ENCODE measurements at regions not wholly inside any gene's neighbourhood (a gene's known extent, or its start where the extent isn't known, plus 50 kb on each side); places are given as distances from the start of the nearest gene placed in this dataset.

GRCh38 chr3:82800248-82800647 lies 1038.8 kb upstream of the GBE1 start:
- Histone ChIP-seq H3K4me2 (ENCODE audit: low read length) (no peak overlapping the region), H2BK5ac (ENCODE audit: low read depth, low read length, poor library complexity) (no peak overlapping the region), H4K91ac (ENCODE audit: low read depth, low read length) (no peak overlapping the region), H3K27ac (ENCODE audit: low read depth, low read length) (no peak overlapping the region), H3K9ac (ENCODE audit: low read length) (no peak overlapping the region), H4K8ac (ENCODE audit: low read depth, low read length) (no peak overlapping the region), H3K4ac (ENCODE audit: low read depth, low read length) (no peak overlapping the region), H3K79me2 (ENCODE audit: control insufficient read depth, insufficient read depth, low read length, poor library complexity) (no peaks in the 10 kb centered on the region), H4K12ac (ENCODE audit: low read depth, low read length) (no peak overlapping the region), H2AFZ (ENCODE audit: insufficient read depth, low read length, poor library complexity) (no peak overlapping the region), H3K23ac (ENCODE audit: low read length) (no peak overlapping the region), H3K18ac (ENCODE audit: low read length) (no peak overlapping the region), H3K27me3 (ENCODE audit: insufficient read depth, low read length) (no peaks in the 10 kb centered on the region), H2BK12ac (ENCODE audit: low read length) (no peak overlapping the region), H3K4me1 (ENCODE audit: control insufficient read depth in 1 of 2, insufficient read depth in 2 of 2, low read length in 2 of 2) (no peaks in the 10 kb centered on the region), H3K9me3 (ENCODE audit: insufficient read depth, low read depth, low read length) (no peaks in the 10 kb centered on the region), H3K36me3 (ENCODE audit: control insufficient read depth in 1 of 2, insufficient read depth in 2 of 2, low read length in 2 of 2) (no peaks in the 10 kb centered on the region), H3K79me1 (ENCODE audit: low read length) (no peaks in the 10 kb centered on the region), H2BK120ac (ENCODE audit: insufficient read depth, low read length, poor library complexity) (no peak overlapping the region), H2AK5ac (ENCODE audit: low read length) (no peak overlapping the region), H3K14ac (ENCODE audit: low read length) (no peak overlapping the region), H3K4me3 (ENCODE audit: low read depth, low read length) (no peak overlapping the region)
- no peak for DNase-seq

GRCh38 chr3:82796765-82797164 lies 1035.3 kb upstream of the GBE1 start:
- no peak overlapping the region for H3K4me2 ChIP-seq (ENCODE audit: low read length)
- H3K27me3 ChIP-seq (ENCODE audit: insufficient read depth, low read length) = no peaks in the 10 kb centered on the region
- no peak overlapping the region for H2BK12ac ChIP-seq (ENCODE audit: low read length)
- H4K12ac ChIP-seq (ENCODE audit: low read depth, low read length) = no peak overlapping the region
- no peak overlapping the region for H4K91ac ChIP-seq (ENCODE audit: low read depth, low read length)
- no peak overlapping the region for H3K4me3 ChIP-seq (ENCODE audit: low read depth, low read length)
- H4K8ac ChIP-seq (ENCODE audit: low read depth, low read length) = no peak overlapping the region
- no CpG with 5 or more reads among the region's 1 CpG for WGBS (ENCODE audit: extremely low coverage, insufficient coverage, insufficient read length)
- no peak overlapping the region for H3K18ac ChIP-seq (ENCODE audit: low read length)
- H3K14ac ChIP-seq (ENCODE audit: low read length) = no peak overlapping the region
- H3K27ac ChIP-seq (ENCODE audit: low read depth, low read length) = no peak overlapping the region
- H2BK5ac ChIP-seq (ENCODE audit: low read depth, low read length, poor library complexity) = no peak overlapping the region
- H3K9ac ChIP-seq (ENCODE audit: low read length) = no peak overlapping the region
- H2AFZ ChIP-seq (ENCODE audit: insufficient read depth, low read length, poor library complexity) = no peak overlapping the region
- H3K79me1 ChIP-seq (ENCODE audit: low read length) = no peaks in the 10 kb centered on the region
- H3K36me3 ChIP-seq (ENCODE audit: control insufficient read depth in 1 of 2, insufficient read depth in 2 of 2, low read length in 2 of 2) = no peaks in the 10 kb centered on the region
- H3K4me1 ChIP-seq (ENCODE audit: control insufficient read depth in 1 of 2, insufficient read depth in 2 of 2, low read length in 2 of 2) = no peaks in the 10 kb centered on the region
- DNase-seq = no peak
- H3K4ac ChIP-seq (ENCODE audit: low read depth, low read length) = no peak overlapping the region
- H2BK120ac ChIP-seq (ENCODE audit: insufficient read depth, low read length, poor library complexity) = no peak overlapping the region
- no peaks in the 10 kb centered on the region for H3K9me3 ChIP-seq (ENCODE audit: insufficient read depth, low read depth, low read length)
- H3K23ac ChIP-seq (ENCODE audit: low read length) = no peak overlapping the region
- H3K79me2 ChIP-seq (ENCODE audit: control insufficient read depth, insufficient read depth, low read length, poor library complexity) = no peaks in the 10 kb centered on the region
- no peak overlapping the region for H2AK5ac ChIP-seq (ENCODE audit: low read length)

GRCh38 chr3:82791241-82791640 lies 1029.8 kb upstream of the GBE1 start:
- Histone ChIP-seq H4K91ac (ENCODE audit: low read depth, low read length) (no peak overlapping the region), H3K36me3 (ENCODE audit: control insufficient read depth in 1 of 2, insufficient read depth in 2 of 2, low read length in 2 of 2) (no peaks in the 10 kb centered on the region), H3K4me2 (ENCODE audit: low read length) (no peak overlapping the region), H2BK12ac (ENCODE audit: low read length) (no peak overlapping the region), H3K79me1 (ENCODE audit: low read length) (no peaks in the 10 kb centered on the region), H3K27me3 (ENCODE audit: insufficient read depth, low read length) (no peaks in the 10 kb centered on the region), H3K27ac (ENCODE audit: low read depth, low read length) (no peak overlapping the region), H3K14ac (ENCODE audit: low read length) (no peak overlapping the region), H2BK5ac (ENCODE audit: low read depth, low read length, poor library complexity) (no peak overlapping the region), H4K12ac (ENCODE audit: low read depth, low read length) (no peak overlapping the region), H3K4me1 (ENCODE audit: control insufficient read depth in 1 of 2, insufficient read depth in 2 of 2, low read length in 2 of 2) (no peaks in the 10 kb centered on the region), H3K4ac (ENCODE audit: low read depth, low read length) (no peak overlapping the region), H2BK120ac (ENCODE audit: insufficient read depth, low read length, poor library complexity) (no peak overlapping the region), H3K4me3 (ENCODE audit: low read depth, low read length) (no peak overlapping the region), H3K9me3 (ENCODE audit: insufficient read depth, low read depth, low read length) (peaks cover 8% of the 10 kb centered on the region), H2AK5ac (ENCODE audit: low read length) (no peak overlapping the region), H3K23ac (ENCODE audit: low read length) (no peak overlapping the region), H2AFZ (ENCODE audit: insufficient read depth, low read length, poor library complexity) (no peak overlapping the region), H4K8ac (ENCODE audit: low read depth, low read length) (no peak overlapping the region), H3K18ac (ENCODE audit: low read length) (no peak overlapping the region), H3K9ac (ENCODE audit: low read length) (no peak overlapping the region), H3K79me2 (ENCODE audit: control insufficient read depth, insufficient read depth, low read length, poor library complexity) (no peaks in the 10 kb centered on the region)
- DNase-seq = no peak
- no CpG with 5 or more reads among the region's 11 CpGs for WGBS (ENCODE audit: extremely low coverage, insufficient coverage, insufficient read length)

GRCh38 chr3:82790307-82791097 lies 1029.1 kb upstream of the GBE1 start:
- DNase-seq = no peak

More at GRCh38 chr3:82790307-82791097, 1029.1 kb upstream of the GBE1 start:
- H3K36me3 ChIP-seq (ENCODE audit: control insufficient read depth in 1 of 2, insufficient read depth in 2 of 2, low read length in 2 of 2) = no peaks in the 10 kb centered on the region
- no peak overlapping the region for H4K91ac ChIP-seq (ENCODE audit: low read depth, low read length)
- H3K14ac ChIP-seq (ENCODE audit: low read length) = no peak overlapping the region
- no peak overlapping the region for H2BK5ac ChIP-seq (ENCODE audit: low read depth, low read length, poor library complexity)
- no peak overlapping the region for H2AFZ ChIP-seq (ENCODE audit: insufficient read depth, low read length, poor library complexity)
- H3K79me1 ChIP-seq (ENCODE audit: low read length) = no peaks in the 10 kb centered on the region
- H3K27me3 ChIP-seq (ENCODE audit: insufficient read depth, low read length) = no peaks in the 10 kb centered on the region
- H3K4me3 ChIP-seq (ENCODE audit: low read depth, low read length) = no peak overlapping the region
- no peak overlapping the region for H4K12ac ChIP-seq (ENCODE audit: low read depth, low read length)
- no peak overlapping the region for H2BK120ac ChIP-seq (ENCODE audit: insufficient read depth, low read length, poor library complexity)
- no peak overlapping the region for H2BK12ac ChIP-seq (ENCODE audit: low read length)
- H3K18ac ChIP-seq (ENCODE audit: low read length) = no peak overlapping the region
- H3K27ac ChIP-seq (ENCODE audit: low read depth, low read length) = no peak overlapping the region
- no peaks in the 10 kb centered on the region for H3K4me1 ChIP-seq (ENCODE audit: control insufficient read depth in 1 of 2, insufficient read depth in 2 of 2, low read length in 2 of 2)
- H3K4me2 ChIP-seq (ENCODE audit: low read length) = no peak overlapping the region
- no peak overlapping the region for H3K4ac ChIP-seq (ENCODE audit: low read depth, low read length)
- no CpG with 5 or more reads among the region's 13 CpGs for whole genome bisulfite sequencing (ENCODE audit: extremely low coverage, insufficient coverage, insufficient read length)
- H2AK5ac ChIP-seq (ENCODE audit: low read length) = no peak overlapping the region
- H3K79me2 ChIP-seq (ENCODE audit: control insufficient read depth, insufficient read depth, low read length, poor library complexity) = no peaks in the 10 kb centered on the region
- H3K9ac ChIP-seq (ENCODE audit: low read length) = no peak overlapping the region
- H3K23ac ChIP-seq (ENCODE audit: low read length) = no peak overlapping the region
- H4K8ac ChIP-seq (ENCODE audit: low read depth, low read length) = no peak overlapping the region
- peaks cover 8% of the 10 kb centered on the region for H3K9me3 ChIP-seq (ENCODE audit: insufficient read depth, low read depth, low read length)

All from trophoblast cell (in vitro differentiated cells and primary cell).